HCT116 (cell line): ENCODE measurements at regions not wholly inside any gene's neighbourhood (a gene's known extent, or its start where the extent isn't known, plus 50 kb on each side); places are given as distances from the start of the nearest gene placed in this dataset.

Source experiments
- ATAC-seq: fragments of 200-7000 bp; cut with Tn5 transposase; 2 replicates; pipeline ENCODE4 v1.9.1; 2020; ENCODE audit warnings: mild to moderate bottlenecking, moderate library complexity
- BruUV-seq: library from RNA; stranded (reverse); fragments of 400-500 nt; replicated peaks from 2 replicates; lab custom pipeline; 2021; lab: Mats Ljungman, UMichigan
- CTCF ChIA-PET: fragments of 300-600 bp; sonication (Branson Sonifier 250); formaldehyde crosslinking; loops from one replicate; lab custom pipeline; 2021; ENCODE audit warnings: antibody characterized with exemption; lab: Charles Lee
- POLR2A ChIA-PET: fragments of 300-600, 350-600 bp; sonication (Branson Sonifier 250); formaldehyde crosslinking; loops from one replicate; lab custom pipeline; 2021; ENCODE audit warnings: antibody characterized with exemption; lab: Charles Lee
- RAD21 ChIA-PET, 2 experiments: fragments of 300-600 bp; sonication (Branson Sonifier 250); formaldehyde crosslinking; loops; one replicate each; lab custom pipeline; 2023; ENCODE audit warnings: low total read pairs in 2 of 2; ENCODE audit not compliant: uncharacterized antibody in 2 of 2, unreplicated experiment in 2 of 2, low non-redundant PET in 1 of 2; lab: Charles Lee
- DNase-seq: peaks from one replicate; pipeline ENCODE4 v3.0.0-alpha.2; 2010; ENCODE audit warnings: low read depth, low spot score
- H2AFZ ChIP-seq: fragments of 200-600 bp; shearing (Covaris generic), sonication (generic); 2 replicates; pipeline ENCODE4 v1.6.1; 2017; ENCODE audit warnings: low read depth, mixed run types, mixed read lengths, antibody characterized with exemption, low read length; ENCODE audit not compliant: poor library complexity, severe bottlenecking
- H3K27ac ChIP-seq: 2 replicates; pipeline ENCODE4 v1.5.1; 2012; ENCODE audit warnings: low read depth, low read length
- H3K27me3 ChIP-seq: fragments of 200-600 bp; sonication (generic); 2 replicates; pipeline ENCODE4 v1.6.1; 2016; ENCODE audit warnings: mixed run types, low read length, mixed read lengths; ENCODE audit not compliant: insufficient read depth
- H3K36me3 ChIP-seq, 2 experiments: fragments of 200-500 bp in 1 of 2; fragments of 200-600 bp in 1 of 2; sonication (Bioruptor generic) in 1 of 2; sonication (generic) in 1 of 2; 2 replicates each; pipeline versions ENCODE4 v1.5.1 to v1.6.1; 2014 to 2016; ENCODE audit warnings: low read length in 2 of 2, inconsistent platforms in 1 of 2, mixed read lengths in 1 of 2, mixed run types in 1 of 2; ENCODE audit not compliant: insufficient read depth in 2 of 2, control insufficient read depth in 1 of 2
- H3K4me1 ChIP-seq, 2 experiments: fragments of 200-600 bp in 1 of 2; sonication (generic) in 1 of 2; 2 replicates each; pipeline versions ENCODE4 v1.5.1 to v1.6.1; 2012 to 2017; ENCODE audit warnings: low read length in 2 of 2, inconsistent platforms in 1 of 2, mild to moderate bottlenecking in 1 of 2, mixed read lengths in 1 of 2, mixed run types in 1 of 2, moderate library complexity in 1 of 2; ENCODE audit not compliant: insufficient read depth in 2 of 2, control insufficient read depth in 1 of 2
- H3K4me2 ChIP-seq: fragments of 200-600 bp; sonication (generic); 2 replicates; pipeline ENCODE4 v1.6.1; 2017; ENCODE audit warnings: mixed run types, low read length, mixed read lengths
- H3K4me3 ChIP-seq, 2 experiments: fragments of 200-600 bp in 1 of 2; sonication (generic) in 1 of 2; replicated peaks in 1 of 2; 2 replicates each; pipeline ENCODE4 v1.5.1; 2011 to 2016; ENCODE audit warnings: low read length in 2 of 2, control low read depth in 1 of 2, low read depth in 1 of 2, mild to moderate bottlenecking in 1 of 2, mixed read lengths in 1 of 2, mixed run types in 1 of 2
- H3K79me2 ChIP-seq: fragments of 200-600 bp; sonication (generic); 2 replicates; pipeline ENCODE4 v1.6.1; 2017; ENCODE audit warnings: mild to moderate bottlenecking, mixed run types, low read length, moderate library complexity, mixed read lengths; ENCODE audit not compliant: insufficient read depth
- H3K9ac ChIP-seq: fragments of 200-600 bp; sonication (generic); 2 replicates; pipeline ENCODE4 v1.6.1; 2016; ENCODE audit warnings: low read length, mixed read lengths
- H3K9me2 ChIP-seq: fragments of 200-600 bp; sonication (generic), shearing (Covaris generic); 2 replicates; pipeline ENCODE4 v1.6.1; 2017; ENCODE audit warnings: mixed run types, mild to moderate bottlenecking, moderate library complexity; ENCODE audit not compliant: insufficient read depth
- H3K9me3 ChIP-seq, 2 experiments: fragments of 200-500 bp in 1 of 2; fragments of 200-600 bp in 1 of 2; sonication (Bioruptor generic) in 1 of 2; sonication (generic) in 1 of 2; 2 replicates each; pipeline ENCODE4 v1.6.1; 2014 to 2017; ENCODE audit warnings: low read length in 2 of 2, mixed read lengths in 2 of 2, inconsistent platforms in 1 of 2, low read depth in 1 of 2, mild to moderate bottlenecking in 1 of 2, mixed run types in 1 of 2, moderate library complexity in 1 of 2; ENCODE audit not compliant: control insufficient read depth in 1 of 2, insufficient read depth in 1 of 2
- H4K20me1 ChIP-seq: fragments of 200-600 bp; sonication (generic), shearing (Covaris generic); 2 replicates; pipeline ENCODE4 v1.6.1; 2017; ENCODE audit warnings: mixed run types, mild to moderate bottlenecking, moderate library complexity; ENCODE audit not compliant: insufficient read depth
- ATF3 ChIP-seq: IDR thresholded peaks from 2 replicates; pipeline ENCODE4 v1.6.1; 2012
- CBX3 ChIP-seq: IDR thresholded peaks from 2 replicates; pipeline ENCODE4 v1.6.1; 2012; ENCODE audit warnings: low read depth
- CTCF ChIP-seq, 3 experiments: fragments of 200-600 bp in 1 of 3; sonication (generic) in 1 of 3; IDR thresholded peaks in 2 of 3; conservative IDR thresholded peaks in 1 of 3; 2 replicates each; pipeline ENCODE4 v1.5.1; 2012 to 2017; ENCODE audit warnings: low read depth in 2 of 3, low read length in 2 of 3, antibody characterized with exemption in 1 of 3, borderline replicate concordance in 1 of 3, control low read depth in 1 of 3, mild to moderate bottlenecking in 1 of 3, mixed read lengths in 1 of 3, mixed run types in 1 of 3, moderate library complexity in 1 of 3; ENCODE audit not compliant: insufficient read depth in 1 of 3
- FOSL1 ChIP-seq: IDR thresholded peaks from 2 replicates; pipeline ENCODE4 v1.6.1; 2012; ENCODE audit warnings: low read depth
- JUND ChIP-seq: IDR thresholded peaks from 2 replicates; pipeline ENCODE4 v1.6.1; 2012
- RAD21 ChIP-seq: IDR thresholded peaks from 2 replicates; pipeline ENCODE4 v1.6.1; 2012; ENCODE audit warnings: low read depth, mild to moderate bottlenecking
- YY1 ChIP-seq: IDR thresholded peaks from 2 replicates; pipeline ENCODE4 v1.6.1; 2011; ENCODE audit warnings: low read length, low read depth, moderate library complexity, mild to moderate bottlenecking; ENCODE audit not compliant: insufficient replicate concordance; ENCODE audit errors: extremely low read depth
- ZNF274 ChIP-seq: fragments of 200-500 bp; sonication (Bioruptor generic); IDR thresholded peaks from 2 replicates; pipeline ENCODE4 v1.6.1; 2014; ENCODE audit warnings: mild to moderate bottlenecking, low read depth, low read length, inconsistent platforms
- intact Hi-C: fragments of 100-400 bp; cut with micrococcal nuclease; formaldehyde crosslinking; loops from 2 replicates; pipeline ENCODE4 v1.10.0; 2022
- TF ChIP-seq, protein P1 (sequence below): IDR thresholded peaks from 2 replicates; pipeline ENCODE4 v1.6.1; 2012; ENCODE audit warnings: low read depth

GRCh38 chr5:175015028-175015685 is 290.8 kb downstream of the MSX2 start:
- Histone ChIP-seq H3K9me3 (no peaks in the 10 kb centered on the region), H3K9ac (no peak overlapping the region), H3K79me2 (no peaks in the 10 kb centered on the region), H3K4me1 (no peaks in the 10 kb centered on the region), H3K27ac (no peak overlapping the region), H3K4me3 (no peak overlapping the region), H4K20me1 (no peaks in the 10 kb centered on the region), H3K36me3 (no peaks in the 10 kb centered on the region), H2AFZ (no peak overlapping the region), H3K27me3 (no peaks in the 10 kb centered on the region), H3K4me2 (no peak overlapping the region), H3K9me2 (peaks cover 3% of the 10 kb centered on the region; the same call in 1 of the 2 replicates)
- ChIA-PET POLR2A (no interaction called here), CTCF (no interaction called here), RAD21 (no interaction called here)
- TF ChIP-seq CTCF (IDR thresholded peaks at IDR 0.05 in 2 of 3, conservative IDR thresholded peaks at IDR 0.05 in 1 of 3; ENCODE audit: borderline replicate concordance in 1 of 3, insufficient read depth in 1 of 3, low read depth in 2 of 3, low read length in 2 of 3) = no peak
- TF ChIP-seq ATF3 = no peak
- TF ChIP-seq CBX3 = no peak
- TF ChIP-seq FOSL1 = no peak
- TF ChIP-seq ZNF274 = no peak
- TF ChIP-seq JUND = no peak
- no peak for TF ChIP-seq YY1
- no peak for TF ChIP-seq RAD21
- TF ChIP-seq, protein P1, sequence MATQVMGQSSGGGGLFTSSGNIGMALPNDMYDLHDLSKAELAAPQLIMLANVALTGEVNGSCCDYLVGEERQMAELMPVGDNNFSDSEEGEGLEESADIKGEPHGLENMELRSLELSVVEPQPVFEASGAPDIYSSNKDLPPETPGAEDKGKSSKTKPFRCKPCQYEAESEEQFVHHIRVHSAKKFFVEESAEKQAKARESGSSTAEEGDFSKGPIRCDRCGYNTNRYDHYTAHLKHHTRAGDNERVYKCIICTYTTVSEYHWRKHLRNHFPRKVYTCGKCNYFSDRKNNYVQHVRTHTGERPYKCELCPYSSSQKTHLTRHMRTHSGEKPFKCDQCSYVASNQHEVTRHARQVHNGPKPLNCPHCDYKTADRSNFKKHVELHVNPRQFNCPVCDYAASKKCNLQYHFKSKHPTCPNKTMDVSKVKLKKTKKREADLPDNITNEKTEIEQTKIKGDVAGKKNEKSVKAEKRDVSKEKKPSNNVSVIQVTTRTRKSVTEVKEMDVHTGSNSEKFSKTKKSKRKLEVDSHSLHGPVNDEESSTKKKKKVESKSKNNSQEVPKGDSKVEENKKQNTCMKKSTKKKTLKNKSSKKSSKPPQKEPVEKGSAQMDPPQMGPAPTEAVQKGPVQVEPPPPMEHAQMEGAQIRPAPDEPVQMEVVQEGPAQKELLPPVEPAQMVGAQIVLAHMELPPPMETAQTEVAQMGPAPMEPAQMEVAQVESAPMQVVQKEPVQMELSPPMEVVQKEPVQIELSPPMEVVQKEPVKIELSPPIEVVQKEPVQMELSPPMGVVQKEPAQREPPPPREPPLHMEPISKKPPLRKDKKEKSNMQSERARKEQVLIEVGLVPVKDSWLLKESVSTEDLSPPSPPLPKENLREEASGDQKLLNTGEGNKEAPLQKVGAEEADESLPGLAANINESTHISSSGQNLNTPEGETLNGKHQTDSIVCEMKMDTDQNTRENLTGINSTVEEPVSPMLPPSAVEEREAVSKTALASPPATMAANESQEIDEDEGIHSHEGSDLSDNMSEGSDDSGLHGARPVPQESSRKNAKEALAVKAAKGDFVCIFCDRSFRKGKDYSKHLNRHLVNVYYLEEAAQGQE = no peak
- no TSS peak for BruUV-seq
- intact Hi-C loops = no loop called here
- ATAC-seq (no peak), DNase-seq (no peak)
